Activated CD8-positive, alpha-beta memory T cell treated with anti-CD3 and anti-CD28 coated beads, Interleukin-2, amount 10 ng/mL, durations not matched to agents 7 days and 5 days (primary cell): ENCODE measurements at regions not wholly inside any gene's neighbourhood (a gene's known extent, or its start where the extent isn't known, plus 50 kb on each side); places are given as distances from the start of the nearest gene placed in this dataset.

ENCODE experiments used
- ATAC-seq: fragments of 150-1000 bp; cut with Tn5 transposase; one replicate; pipeline ENCODE4 v1.10.0; 2021; ENCODE audit warnings: moderate library complexity
- CTCF ChIA-PET: fragments of 350-600 bp; sonication (Branson Sonifier 250); formaldehyde crosslinking; loops from one replicate; lab custom pipeline; 2021; ENCODE audit warnings: antibody characterized with exemption; lab: Charles Lee
- DNase-seq: peaks from one replicate; pipeline ENCODE4 v3.0.0-alpha.2; 2020
- H3K27ac Mint-ChIP-seq: one replicate; pipeline ENCODE4 v1.8.0; 2021; ENCODE audit warnings: mild to moderate bottlenecking, mixed read lengths
- H3K27me3 Mint-ChIP-seq: one replicate; pipeline ENCODE4 v1.8.0; 2021; ENCODE audit warnings: mixed read lengths
- H3K36me3 Mint-ChIP-seq: one replicate; pipeline ENCODE4 v1.8.0; 2021; ENCODE audit warnings: mild to moderate bottlenecking, mixed read lengths
- H3K4me1 Mint-ChIP-seq: one replicate; pipeline ENCODE4 v1.8.0; 2021; ENCODE audit warnings: mixed read lengths
- H3K4me3 Mint-ChIP-seq: one replicate; pipeline ENCODE4 v1.8.0; 2021; ENCODE audit warnings: mild to moderate bottlenecking, moderate library complexity, mixed read lengths
- H3K9me3 Mint-ChIP-seq: one replicate; pipeline ENCODE4 v1.8.0; 2022; ENCODE audit warnings: low read depth, mixed read lengths

DNA sequence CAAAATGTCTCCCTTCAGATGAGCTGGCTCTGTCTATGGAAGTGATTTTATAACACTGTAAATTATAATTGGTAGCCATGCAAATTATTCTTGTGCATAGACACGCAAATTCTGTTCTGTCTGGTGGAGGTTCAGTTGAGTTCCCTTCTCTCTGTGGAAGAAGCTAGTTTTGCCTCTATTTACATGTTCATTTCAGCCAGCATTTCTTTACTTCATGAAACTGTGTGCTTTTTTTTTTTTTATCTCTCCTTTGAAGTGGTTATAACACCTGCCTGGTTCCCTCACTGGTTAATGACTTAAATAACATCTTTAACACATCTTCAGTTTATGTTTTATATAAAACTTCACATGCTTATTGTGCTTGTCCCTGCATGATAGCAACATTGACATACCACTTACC lies 149.4 kb upstream of the FBXL7 start:
- H3K9me3 Mint-ChIP-seq = peaks cover 3% of the 10 kb centered on the region
- DNase-seq (no peak), ATAC-seq (no peak)
- no peak overlapping the region for H3K27ac Mint-ChIP-seq
- no peaks in the 10 kb centered on the region for H3K4me1 Mint-ChIP-seq
- no peaks in the 10 kb centered on the region for H3K36me3 Mint-ChIP-seq
- no peaks in the 10 kb centered on the region for H3K27me3 Mint-ChIP-seq
- no peak overlapping the region for H3K4me3 Mint-ChIP-seq
- CTCF ChIA-PET = no interaction called here

DNA sequence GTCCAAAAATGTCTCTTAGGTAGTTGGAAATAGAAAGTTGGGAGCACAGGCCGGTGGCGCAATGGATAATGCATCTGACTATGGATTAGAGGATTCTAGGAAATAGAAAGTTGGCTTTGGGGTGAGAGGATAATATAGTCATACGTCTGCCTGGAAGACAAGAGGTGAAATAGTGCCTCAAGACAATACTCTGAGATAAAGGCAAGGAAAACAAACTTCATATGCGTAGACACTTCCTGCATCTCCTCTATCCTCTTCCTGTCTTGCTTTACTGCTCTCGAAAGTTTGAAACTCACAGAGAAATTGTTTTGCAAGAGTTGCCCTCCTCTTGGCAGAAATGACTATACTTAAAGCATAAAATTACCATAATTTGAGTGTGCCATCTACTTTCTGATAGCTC lies 153.2 kb upstream of the FBXL7 start:
- no peaks in the 10 kb centered on the region for H3K36me3 Mint-ChIP-seq
- CTCF ChIA-PET = no interaction called here
- ATAC-seq (no peak), DNase-seq (no peak)
- H3K27ac Mint-ChIP-seq = no peak overlapping the region
- no peak overlapping the region for H3K4me3 Mint-ChIP-seq
- H3K9me3 Mint-ChIP-seq = peaks cover 6% of the 10 kb centered on the region
- no peaks in the 10 kb centered on the region for H3K27me3 Mint-ChIP-seq
- H3K4me1 Mint-ChIP-seq = no peaks in the 10 kb centered on the region

DNA sequence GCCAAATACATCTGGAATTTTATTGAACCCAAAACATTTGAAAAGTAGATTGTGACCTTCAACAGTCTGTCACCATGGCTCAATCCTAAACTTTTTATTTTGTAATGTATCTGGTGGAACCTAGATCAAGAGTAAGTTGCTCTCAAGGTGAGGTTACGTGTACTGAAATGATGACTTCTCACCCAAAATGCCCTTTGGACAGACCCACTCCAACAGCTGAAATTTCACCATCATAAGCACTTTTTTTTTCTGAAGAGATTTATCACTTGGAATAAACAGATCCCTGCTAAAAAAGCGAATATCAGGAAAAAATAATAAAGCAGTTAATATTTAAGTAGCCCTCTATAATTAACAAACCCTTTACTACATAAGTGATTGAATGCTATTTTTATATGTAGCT lies 155.0 kb upstream of the FBXL7 start:
- ATAC-seq (no peak), DNase-seq (no peak)
- H3K4me3 Mint-ChIP-seq = no peak overlapping the region
- H3K36me3 Mint-ChIP-seq = no peaks in the 10 kb centered on the region
- CTCF ChIA-PET = no interaction called here
- peaks cover 6% of the 10 kb centered on the region for H3K9me3 Mint-ChIP-seq
- H3K27me3 Mint-ChIP-seq = no peaks in the 10 kb centered on the region
- H3K27ac Mint-ChIP-seq = no peak overlapping the region
- H3K4me1 Mint-ChIP-seq = no peaks in the 10 kb centered on the region

DNA sequence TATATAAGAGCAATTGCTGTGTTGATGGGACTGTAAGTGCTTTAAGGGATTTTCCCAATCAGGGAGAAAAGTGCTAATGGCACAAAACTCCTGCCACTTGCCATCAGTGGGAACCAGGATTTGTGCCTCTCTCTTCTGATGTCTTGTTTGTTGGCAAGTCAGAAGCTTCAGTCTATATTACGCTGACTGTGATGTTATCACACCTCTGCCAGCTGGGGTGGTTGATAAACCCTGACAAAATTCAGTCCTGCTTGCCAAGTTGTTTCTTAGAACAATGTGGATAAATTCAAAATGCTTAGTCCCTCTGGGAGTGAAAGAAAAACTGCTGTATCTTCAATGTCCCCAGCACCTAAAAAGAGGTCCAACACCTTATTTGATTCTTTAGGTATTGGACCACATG lies 161.4 kb upstream of the FBXL7 start:
- Mint-ChIP-seq H3K36me3 (no peaks in the 10 kb centered on the region), H3K27me3 (no peaks in the 10 kb centered on the region), H3K27ac (no peak overlapping the region), H3K4me3 (no peak overlapping the region), H3K9me3 (peaks cover 7% of the 10 kb centered on the region), H3K4me1 (no peaks in the 10 kb centered on the region)
- CTCF ChIA-PET = no interaction called here
- ATAC-seq = no peak
- no peak for DNase-seq

GRCh38 chr5:15334551-15335266 lies 165.3 kb upstream of the FBXL7 start:
- DNase-seq = no peak
- H3K4me1 Mint-ChIP-seq = no peaks in the 10 kb centered on the region
- ATAC-seq = no peak
- no peaks in the 10 kb centered on the region for H3K27me3 Mint-ChIP-seq
- no peak overlapping the region for H3K27ac Mint-ChIP-seq
- peaks cover 12% of the 10 kb centered on the region for H3K9me3 Mint-ChIP-seq
- no peak overlapping the region for H3K4me3 Mint-ChIP-seq
- CTCF ChIA-PET = no interaction called here
- H3K36me3 Mint-ChIP-seq = no peaks in the 10 kb centered on the region

GRCh38 chr5:15333091-15333490 lies 166.9 kb upstream of the FBXL7 start:
- CTCF ChIA-PET = no interaction called here

GRCh38 chr5:15326932-15327331 lies 173.0 kb upstream of the FBXL7 start:
- no peak for DNase-seq
- Mint-ChIP-seq H3K9me3 (peaks cover 2% of the 10 kb centered on the region), H3K4me3 (no peak overlapping the region), H3K36me3 (no peaks in the 10 kb centered on the region), H3K27me3 (no peaks in the 10 kb centered on the region), H3K27ac (no peak overlapping the region), H3K4me1 (no peaks in the 10 kb centered on the region)
- no peak for ATAC-seq
- CTCF ChIA-PET = no interaction called here

More at GRCh38 chr5:15333091-15333490, 166.9 kb upstream of the FBXL7 start:
- no peaks in the 10 kb centered on the region for H3K36me3 Mint-ChIP-seq
- DNase-seq = no peak
- H3K9me3 Mint-ChIP-seq = peaks cover 10% of the 10 kb centered on the region
- ATAC-seq = no peak
- no peak overlapping the region for H3K27ac Mint-ChIP-seq
- no peak overlapping the region for H3K4me3 Mint-ChIP-seq
- H3K27me3 Mint-ChIP-seq = no peaks in the 10 kb centered on the region
- no peaks in the 10 kb centered on the region for H3K4me1 Mint-ChIP-seq

GRCh38 chr5:15326471-15326870 lies 173.5 kb upstream of the FBXL7 start:
- Mint-ChIP-seq H3K27ac (no peak overlapping the region), H3K27me3 (no peaks in the 10 kb centered on the region), H3K4me1 (no peaks in the 10 kb centered on the region), H3K9me3 (peaks cover 2% of the 10 kb centered on the region), H3K4me3 (no peak overlapping the region), H3K36me3 (no peaks in the 10 kb centered on the region)
- ATAC-seq (no peak), DNase-seq (no peak)
- CTCF ChIA-PET = no interaction called here

DNA sequence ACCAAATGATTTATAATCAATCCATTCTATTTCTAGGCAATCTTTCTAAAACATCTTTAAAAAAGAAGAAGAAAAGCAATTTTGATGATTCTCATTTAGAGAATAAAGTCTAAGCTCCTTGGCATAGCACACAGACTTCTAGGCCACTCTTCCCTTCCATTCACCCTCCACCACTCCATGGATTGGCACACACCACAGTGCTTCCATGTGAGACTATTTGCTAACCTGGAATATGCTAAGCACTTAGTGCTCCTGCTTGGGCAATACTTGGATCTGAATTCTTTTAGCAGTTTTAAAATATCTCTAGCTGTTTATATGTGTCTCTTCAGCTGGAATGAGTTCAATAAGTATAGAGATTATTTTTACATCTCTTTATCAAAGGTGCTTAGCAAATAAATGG lies 177.6 kb upstream of the FBXL7 start:
- DNase-seq (no peak), ATAC-seq (no peak)
- peaks cover 2% of the 10 kb centered on the region for H3K9me3 Mint-ChIP-seq
- CTCF ChIA-PET = no interaction called here
- no peak overlapping the region for H3K4me3 Mint-ChIP-seq
- H3K4me1 Mint-ChIP-seq = no peaks in the 10 kb centered on the region
- no peak overlapping the region for H3K27ac Mint-ChIP-seq
- no peaks in the 10 kb centered on the region for H3K36me3 Mint-ChIP-seq
- H3K27me3 Mint-ChIP-seq = no peaks in the 10 kb centered on the region

- no peak for DNase-seq
- H3K36me3 Mint-ChIP-seq = no peaks in the 10 kb centered on the region
- peaks cover 2% of the 10 kb centered on the region for H3K9me3 Mint-ChIP-seq
- no peak overlapping the region for H3K4me3 Mint-ChIP-seq
- CTCF ChIA-PET = no interaction called here
- H3K4me1 Mint-ChIP-seq = no peaks in the 10 kb centered on the region
- no peaks in the 10 kb centered on the region for H3K27me3 Mint-ChIP-seq
- H3K27ac Mint-ChIP-seq = no peak overlapping the region
- no peak for ATAC-seq
Measured at GRCh38 chr5:15321776-15322175, 178.2 kb upstream of the FBXL7 start.

DNA sequence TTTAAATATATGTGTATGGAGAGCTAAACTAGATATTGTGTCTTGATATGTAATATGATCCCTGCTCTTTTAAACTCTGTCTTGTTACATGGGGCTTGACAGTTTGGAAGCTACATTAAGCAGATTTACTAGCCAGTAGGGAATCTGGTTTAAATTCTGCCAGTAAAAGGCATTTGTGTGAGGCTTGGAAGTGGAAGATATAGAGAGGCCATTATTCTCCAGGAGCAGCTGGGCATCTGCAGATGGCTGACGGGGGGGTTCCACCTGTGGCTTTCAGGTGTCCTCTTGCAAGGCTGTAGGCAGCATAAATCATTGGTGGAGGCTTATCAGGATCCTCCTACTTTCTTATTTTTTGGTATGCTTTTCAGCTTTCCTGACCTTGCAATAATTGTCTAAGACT lies 179.1 kb upstream of the FBXL7 start:
- no peak overlapping the region for H3K4me3 Mint-ChIP-seq
- H3K9me3 Mint-ChIP-seq = no peaks in the 10 kb centered on the region
- H3K27me3 Mint-ChIP-seq = no peaks in the 10 kb centered on the region
- ATAC-seq = no peak
- H3K27ac Mint-ChIP-seq = no peak overlapping the region
- H3K36me3 Mint-ChIP-seq = no peaks in the 10 kb centered on the region
- DNase-seq = no peak
- CTCF ChIA-PET = no interaction called here
- no peaks in the 10 kb centered on the region for H3K4me1 Mint-ChIP-seq

DNA sequence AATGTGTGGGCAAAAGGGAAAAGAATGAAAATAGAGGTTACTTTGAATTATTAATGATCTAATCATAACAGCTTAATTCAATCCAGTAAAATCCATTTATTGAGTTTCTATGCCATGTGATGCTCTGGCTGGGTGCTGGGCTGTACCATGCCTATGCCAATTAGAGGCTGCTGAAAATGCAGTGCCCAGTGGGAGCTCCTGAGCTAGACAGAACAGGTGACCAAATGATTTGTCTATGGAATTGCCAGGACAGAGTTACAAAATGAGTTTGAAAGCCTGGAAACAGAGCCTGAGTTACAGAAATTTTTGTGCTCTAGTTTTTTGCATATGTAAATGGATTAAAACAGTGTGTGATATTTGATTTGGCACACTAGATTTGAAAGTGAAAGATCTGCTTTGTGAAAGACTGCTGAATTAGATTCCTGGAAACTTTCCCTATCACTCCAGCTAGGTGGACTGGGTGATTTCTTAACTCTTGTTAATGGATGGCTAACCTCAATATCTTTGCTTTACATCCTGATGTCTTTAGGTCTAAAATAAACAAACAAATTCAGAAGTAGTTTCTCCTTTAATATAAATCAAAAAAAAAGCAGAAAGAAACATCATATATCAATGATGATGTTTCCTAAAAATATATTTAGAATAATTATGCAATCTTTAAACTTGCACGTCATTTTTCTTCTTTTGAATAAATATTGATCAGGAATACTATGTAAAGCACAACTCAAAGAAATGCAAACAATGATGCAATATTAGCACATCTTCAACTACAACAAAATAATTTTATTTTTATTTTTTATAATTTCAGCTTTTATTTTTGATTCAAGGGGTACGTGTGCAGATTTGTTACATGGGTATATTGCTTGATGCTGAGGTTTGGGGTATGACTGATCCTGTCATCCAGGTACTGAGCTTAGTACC lies 194.8 kb upstream of the FBXL7 start:
- CTCF ChIA-PET = no interaction called here
- H3K27me3 Mint-ChIP-seq = no peaks in the 10 kb centered on the region
- no peaks in the 10 kb centered on the region for H3K4me1 Mint-ChIP-seq
- ATAC-seq = no peak
- DNase-seq = no peak
- peaks cover 8% of the 10 kb centered on the region for H3K9me3 Mint-ChIP-seq
- H3K36me3 Mint-ChIP-seq = no peaks in the 10 kb centered on the region
- no peak overlapping the region for H3K4me3 Mint-ChIP-seq
- no peak overlapping the region for H3K27ac Mint-ChIP-seq

DNA sequence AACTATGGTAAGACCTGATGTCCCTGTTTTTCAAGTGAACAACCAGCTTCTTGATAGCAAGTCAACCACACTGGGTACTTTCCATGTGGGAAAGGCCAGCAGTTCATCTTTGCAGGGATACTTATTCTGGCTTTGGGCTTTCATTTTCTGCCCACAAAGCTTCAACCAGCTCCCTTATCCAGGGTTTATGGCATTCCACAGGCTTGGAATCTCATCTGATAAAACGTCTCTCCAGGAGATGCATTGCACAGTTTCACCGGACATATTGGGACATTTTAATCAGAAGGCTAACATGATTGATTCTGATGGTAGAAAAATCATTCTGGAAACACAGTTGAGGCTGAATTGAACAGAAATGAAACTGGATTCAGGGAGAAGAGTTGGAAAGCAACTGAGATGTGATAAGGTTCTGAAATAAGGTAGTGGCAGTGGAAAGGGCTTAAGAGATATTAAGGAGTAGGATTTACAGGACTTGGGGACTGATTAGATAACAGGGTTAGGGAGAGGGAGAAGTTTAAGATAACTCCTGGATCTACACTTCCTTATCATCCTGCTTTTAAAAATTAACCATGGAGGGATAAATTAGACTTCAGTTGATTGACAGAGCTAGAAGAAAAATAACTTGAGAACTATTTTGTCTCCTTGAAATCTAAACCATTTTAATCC lies 195.8 kb upstream of the FBXL7 start:
- no peak for ATAC-seq
- no peak overlapping the region for H3K27ac Mint-ChIP-seq
- peaks cover 8% of the 10 kb centered on the region for H3K9me3 Mint-ChIP-seq
- CTCF ChIA-PET = no interaction called here
- H3K27me3 Mint-ChIP-seq = no peaks in the 10 kb centered on the region
- H3K36me3 Mint-ChIP-seq = no peaks in the 10 kb centered on the region
- H3K4me3 Mint-ChIP-seq = no peak overlapping the region
- no peaks in the 10 kb centered on the region for H3K4me1 Mint-ChIP-seq
- DNase-seq = no peak

- Mint-ChIP-seq H3K4me1 (no peaks in the 10 kb centered on the region), H3K27ac (no peak overlapping the region), H3K27me3 (no peaks in the 10 kb centered on the region), H3K36me3 (no peaks in the 10 kb centered on the region), H3K4me3 (no peak overlapping the region), H3K9me3 (peaks cover 4% of the 10 kb centered on the region)
- DNase-seq (no peak), ATAC-seq (no peak)
- CTCF ChIA-PET = no interaction called here
Measured at GRCh38 chr5:15300141-15300540, 199.8 kb upstream of the FBXL7 start.
